Activated B cell treated with CpG ODN at 0.5 μM for 24 hours (primary cell): ENCODE measurements at regions not wholly inside any gene's neighbourhood (a gene's known extent, or its start where the extent isn't known, plus 50 kb on each side); places are given as distances from the start of the nearest gene placed in this dataset.

ENCODE experiments used
- ATAC-seq: fragments of 200-7000 bp; cut with Tn5 transposase; one replicate; pipeline ENCODE4 v1.10.0; 2021; ENCODE audit warnings: low read depth, mild to moderate bottlenecking, moderate library complexity
- CTCF ChIA-PET: fragments of 350-600 bp; sonication (Branson Sonifier 250); formaldehyde crosslinking; loops from one replicate; lab custom pipeline; 2021; ENCODE audit warnings: antibody characterized with exemption; lab: Charles Lee
- POLR2A ChIA-PET: fragments of 350-600 bp; sonication (Branson Sonifier 250); formaldehyde crosslinking; loops from one replicate; lab custom pipeline; 2021; ENCODE audit warnings: antibody characterized with exemption; lab: Charles Lee
- DNase-seq: peaks from one replicate; pipeline ENCODE4 v3.0.0; 2022
- H3K27ac Mint-ChIP-seq: one replicate; pipeline ENCODE4 v1.8.0; 2020; ENCODE audit warnings: mixed read lengths
- H3K27me3 Mint-ChIP-seq: one replicate; pipeline ENCODE4 v1.8.0; 2021; ENCODE audit warnings: mixed read lengths
- H3K36me3 Mint-ChIP-seq: one replicate; pipeline ENCODE4 v1.8.0; 2021; ENCODE audit warnings: low read depth, mixed read lengths
- H3K4me1 Mint-ChIP-seq: one replicate; pipeline ENCODE4 v1.8.0; 2021; ENCODE audit warnings: mixed read lengths
- H3K4me3 Mint-ChIP-seq: one replicate; pipeline ENCODE4 v1.8.0; 2020; ENCODE audit warnings: mild to moderate bottlenecking, mixed read lengths
- H3K9me3 Mint-ChIP-seq: one replicate; pipeline ENCODE4 v1.8.0; 2020; ENCODE audit warnings: mixed read lengths
- CTCF ChIP-seq: fragments of 200-600 bp; IDR thresholded peaks from one replicate; pipeline ENCODE4 v1.8.0; 2022; ENCODE audit warnings: antibody characterized with exemption, mild to moderate bottlenecking
- intact Hi-C: fragments of 100-400 bp; cut with micrococcal nuclease; formaldehyde crosslinking; loops from one replicate; pipeline ENCODE4 v1.15.1; 2024

GRCh38 chr2:9742601-9743000, 100.7 kb upstream of the TAF1B start:
- CTCF ChIA-PET: no interaction called here
- H3K4me3 Mint-ChIP-seq: no peak overlapping the region
- H3K27ac Mint-ChIP-seq: no peak overlapping the region
- H3K27me3 Mint-ChIP-seq: peaks cover 9% of the 10 kb centered on the region
- ATAC-seq (no peak), DNase-seq (no peak)
- POLR2A ChIA-PET: interaction anchor here (0.6 kb wide), 1 partner anchor 417 kb away, joined by 4 read pairs; no protein-coding TSS in a partner anchor
- H3K36me3 Mint-ChIP-seq: no peaks in the 10 kb centered on the region
- TF ChIP-seq CTCF: no peak
- H3K4me1 Mint-ChIP-seq: peaks cover 7% of the 10 kb centered on the region
- H3K9me3 Mint-ChIP-seq: no peaks in the 10 kb centered on the region
- intact Hi-C loops: no loop called here

GRCh38 chr2:9744256-9745004, 98.8 kb upstream of the TAF1B start:
- Mint-ChIP-seq H3K27ac (no peak overlapping the region), H3K36me3 (no peaks in the 10 kb centered on the region), H3K9me3 (no peaks in the 10 kb centered on the region), H3K4me3 (no peak overlapping the region), H3K27me3 (peaks cover 9% of the 10 kb centered on the region), H3K4me1 (no peaks in the 10 kb centered on the region)
- no peak for TF ChIP-seq CTCF
- intact Hi-C loops: no loop called here
- DNase-seq (no peak), ATAC-seq (no peak)
- ChIA-PET POLR2A (no interaction called here), CTCF (no interaction called here)

GRCh38 chr2:9745153-9745899, 97.9 kb upstream of the TAF1B start:
- no peak for ATAC-seq
- intact Hi-C loops: no loop called here
- Mint-ChIP-seq H3K36me3 (no peaks in the 10 kb centered on the region), H3K27me3 (peaks cover 9% of the 10 kb centered on the region), H3K4me3 (no peak overlapping the region), H3K9me3 (no peaks in the 10 kb centered on the region), H3K4me1 (no peaks in the 10 kb centered on the region), H3K27ac (no peak overlapping the region)
- ChIA-PET CTCF (no interaction called here), POLR2A (no interaction called here)
- no peak for DNase-seq
- TF ChIP-seq CTCF: no peak

GRCh38 chr2:9747396-9747795, 95.9 kb upstream of the TAF1B start:
- no peak overlapping the region for H3K4me3 Mint-ChIP-seq
- intact Hi-C loops: no loop called here
- H3K9me3 Mint-ChIP-seq: no peaks in the 10 kb centered on the region
- TF ChIP-seq CTCF: no peak
- H3K4me1 Mint-ChIP-seq: no peaks in the 10 kb centered on the region
- no peak for ATAC-seq
- no peaks in the 10 kb centered on the region for H3K36me3 Mint-ChIP-seq
- ChIA-PET CTCF (no interaction called here), POLR2A (interaction anchor here (1.0 kb wide), 1 partner anchor 9 kb away, joined by 3 read pairs; no protein-coding TSS in a partner anchor)
- DNase-seq: no peak
- H3K27ac Mint-ChIP-seq: no peak overlapping the region
- peaks cover 7% of the 10 kb centered on the region for H3K27me3 Mint-ChIP-seq

GRCh38 chr2:9748577-9748976, 94.7 kb upstream of the TAF1B start:
- POLR2A ChIA-PET: interaction anchor here (1.0 kb wide), 1 partner anchor 10 kb away, joined by 3 read pairs; no protein-coding TSS in a partner anchor
- peaks cover 7% of the 10 kb centered on the region for H3K4me1 Mint-ChIP-seq

More at GRCh38 chr2:9748577-9748976, 94.7 kb upstream of the TAF1B start:
- Mint-ChIP-seq H3K36me3 (no peaks in the 10 kb centered on the region), H3K9me3 (no peaks in the 10 kb centered on the region), H3K4me3 (no peak overlapping the region), H3K27ac (no peak overlapping the region), H3K27me3 (peaks cover 8% of the 10 kb centered on the region)
- CTCF ChIA-PET: no interaction called here
- no peak for ATAC-seq
- TF ChIP-seq CTCF: no peak
- DNase-seq: no peak
- intact Hi-C loops: no loop called here
